Activated naive CD4-positive, alpha-beta T cell (primary cell): ENCODE measurements at regions not wholly inside any gene's neighbourhood (a gene's known extent, or its start where the extent isn't known, plus 50 kb on each side); places are given as distances from the start of the nearest gene placed in this dataset.

Experiments used
- DNase-seq, 4 experiments: peaks; one replicate each; lab custom pipeline; 2025; lab: John Stamatoyannopoulos, UW

DNA sequence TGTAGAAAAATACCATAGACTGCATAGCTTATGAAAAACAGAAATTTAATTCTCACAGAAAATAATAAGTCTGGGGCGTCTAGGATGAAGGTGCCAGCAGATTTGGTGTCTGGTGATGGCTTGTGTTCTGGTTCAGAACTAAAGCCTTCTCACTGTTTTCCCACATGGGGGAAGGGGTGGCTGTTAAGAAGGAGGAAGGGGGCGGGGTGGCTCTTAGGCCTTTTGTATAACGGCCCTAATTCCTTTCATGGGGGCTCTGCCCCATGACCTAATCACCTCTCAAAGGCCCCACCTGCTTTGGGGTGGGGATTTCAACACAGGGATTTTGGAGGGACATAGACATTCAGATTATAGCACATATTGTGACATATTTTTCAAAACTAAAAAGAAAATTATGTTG, 173.2 kb upstream of the TECRL start:
- no peak for DNase-seq

DNA sequence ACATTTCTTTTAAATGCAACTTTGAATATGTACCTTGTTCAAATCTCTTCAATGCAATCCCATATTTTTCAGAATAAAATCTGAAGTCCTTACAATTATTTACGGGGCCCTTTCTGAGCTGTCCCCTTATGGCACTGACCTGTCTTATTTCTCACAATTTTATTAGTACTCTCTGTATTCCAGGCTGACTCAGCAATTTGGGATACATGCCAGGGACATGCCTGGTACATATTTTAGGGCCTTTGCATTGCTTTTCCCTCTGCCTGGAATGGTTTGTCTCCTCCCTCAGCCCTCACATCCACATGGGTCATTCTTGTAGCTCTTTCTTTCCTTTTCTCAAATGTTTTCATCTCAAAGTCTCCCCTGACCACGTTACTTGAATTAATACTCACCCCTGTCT, 172.2 kb upstream of the TECRL start:
- DNase-seq, result no peak

GRCh38 chr4:64564126-64564525, 154.9 kb upstream of the TECRL start:
- DNase-seq, result no peak

- DNase-seq, result no peak
Measured at GRCh38 chr4:64559571-64559970, 150.3 kb upstream of the TECRL start.

DNA sequence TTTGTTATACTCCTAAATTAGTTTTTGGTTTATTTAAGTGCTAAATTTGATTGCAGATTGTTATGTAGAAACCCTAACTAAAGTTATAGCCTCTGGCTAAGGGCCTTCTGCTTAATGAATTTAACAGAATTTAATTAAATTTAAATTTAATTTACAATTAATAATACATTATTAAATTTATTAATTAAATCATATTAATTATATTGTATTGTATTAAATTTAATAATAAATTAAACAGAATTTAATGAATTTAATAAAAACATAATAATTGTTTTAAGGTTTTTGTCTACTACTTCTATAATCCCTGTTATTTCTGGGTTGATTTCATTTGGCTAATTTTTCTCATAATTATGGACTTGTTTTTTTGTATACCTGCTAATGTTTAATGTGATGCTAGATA, 141.9 kb upstream of the TECRL start:
- DNase-seq, result no peak

GRCh38 chr4:64545593-64545992, 136.3 kb upstream of the TECRL start:
- DNase-seq, result no peak

- no peak for DNase-seq
Measured at GRCh38 chr4:64539234-64539849, 130.1 kb upstream of the TECRL start.

- DNase-seq, result no peak
Measured at GRCh38 chr4:64538219-64538618, 129.0 kb upstream of the TECRL start.

DNA sequence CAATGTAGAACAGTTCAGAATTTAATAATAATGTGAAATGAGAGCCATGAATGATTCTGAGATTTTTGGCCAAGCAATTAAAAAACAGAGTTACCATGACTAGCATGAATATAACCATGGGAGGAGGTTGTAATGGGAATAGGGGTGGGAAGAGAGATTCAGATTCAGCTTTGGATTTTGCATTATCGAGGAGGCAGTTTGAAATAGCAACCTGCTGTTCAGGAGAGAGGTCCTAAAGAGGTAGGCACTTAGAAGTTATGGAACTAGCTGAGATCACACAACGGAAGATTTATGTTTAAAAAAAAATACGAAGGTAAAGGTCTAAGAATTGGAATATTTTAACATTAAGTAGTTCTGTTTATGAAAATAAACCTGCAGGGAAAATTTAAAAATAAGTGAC, 124.4 kb upstream of the TECRL start:
- no peak for DNase-seq

GRCh38 chr4:64533159-64533558, 123.9 kb upstream of the TECRL start:
- no peak for DNase-seq

GRCh38 chr4:64520421-64520820, 111.2 kb upstream of the TECRL start:
- DNase-seq, result no peak

- no peak for DNase-seq
Measured at GRCh38 chr4:64518600-64518999, 109.3 kb upstream of the TECRL start.

GRCh38 chr4:64516176-64516575, 106.9 kb upstream of the TECRL start:
- no peak for DNase-seq

GRCh38 chr4:64508089-64508488, 98.8 kb upstream of the TECRL start:
- no peak for DNase-seq

DNA sequence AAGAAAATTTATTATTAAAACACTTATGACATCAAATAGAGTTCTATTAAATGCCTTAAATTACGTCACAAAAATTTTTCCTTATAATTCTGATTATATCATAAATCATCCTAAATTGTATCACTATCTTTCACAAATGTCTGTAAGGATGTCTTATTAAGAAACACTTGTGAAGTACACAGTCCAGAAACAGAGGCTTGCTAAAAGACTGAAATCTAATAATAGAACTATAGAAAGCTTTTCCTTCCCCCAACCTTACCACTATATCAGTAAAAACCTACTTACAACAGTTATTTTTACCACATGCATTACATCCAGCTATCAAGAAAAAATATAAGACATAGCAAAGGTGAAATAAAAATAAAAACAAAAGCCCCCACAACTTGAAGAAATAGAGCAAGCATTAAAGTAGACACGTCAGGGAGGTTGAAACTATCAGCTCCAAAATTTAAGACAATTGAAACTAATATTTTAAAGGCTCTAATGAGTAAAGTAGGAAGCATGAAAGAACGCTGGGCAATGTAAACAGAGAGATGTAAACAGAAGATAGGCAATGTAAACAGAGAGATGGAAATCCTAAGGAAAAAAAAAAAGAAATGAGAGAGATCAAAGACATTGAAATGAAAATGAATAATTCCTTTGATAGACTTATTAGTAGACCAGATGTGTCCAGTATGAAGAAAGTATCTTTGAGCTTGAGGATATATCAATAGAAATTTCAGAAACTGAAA, 94.9 kb upstream of the TECRL start:
- DNase-seq, result no peak

- no peak for DNase-seq
Measured at GRCh38 chr4:64503416-64503815, 94.2 kb upstream of the TECRL start.

DNA sequence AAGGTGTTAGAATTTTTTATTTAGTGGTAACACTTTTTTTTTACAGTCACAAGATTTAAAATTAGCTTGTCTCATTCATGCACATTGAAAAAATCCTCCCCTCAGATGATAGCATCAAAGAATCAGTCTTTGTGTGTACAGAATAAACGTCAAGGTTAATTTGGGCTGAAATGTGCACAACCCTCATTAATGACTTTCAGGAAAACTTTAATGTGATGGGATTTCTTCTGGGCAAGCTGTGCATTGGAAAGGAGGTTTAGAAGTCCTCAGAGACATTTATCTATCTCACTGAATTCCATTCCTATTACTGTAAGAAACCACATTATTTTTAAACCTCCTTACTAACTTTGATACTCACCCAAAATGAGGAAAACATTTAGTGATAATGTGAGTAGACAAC, 88.2 kb upstream of the TECRL start:
- DNase-seq, result no peak

DNA sequence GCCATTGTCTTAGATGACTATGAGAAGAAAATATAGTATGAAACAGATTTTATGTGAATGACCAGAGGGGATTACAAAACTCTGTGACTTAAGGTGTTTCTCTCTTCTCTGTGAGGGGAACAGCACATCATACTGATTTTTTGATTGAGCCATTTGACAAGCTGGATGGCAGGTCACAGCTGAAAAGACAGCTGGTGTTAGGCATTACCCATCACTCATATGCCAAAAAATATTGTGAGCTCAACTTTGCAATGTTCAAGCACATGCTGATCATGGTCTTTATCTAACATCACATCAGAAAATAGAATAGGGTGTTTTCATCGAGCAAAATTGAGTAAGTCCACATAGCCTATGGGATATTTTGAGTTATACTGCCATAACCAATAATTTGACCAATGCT, 86.7 kb upstream of the TECRL start:
- DNase-seq, result no peak

- no peak for DNase-seq
Measured at GRCh38 chr4:64489628-64490027, 80.4 kb upstream of the TECRL start.

- no peak for DNase-seq
Measured at GRCh38 chr4:64479338-64479737, 70.1 kb upstream of the TECRL start.

GRCh38 chr4:64477127-64477526, 67.9 kb upstream of the TECRL start:
- no peak for DNase-seq

DNA sequence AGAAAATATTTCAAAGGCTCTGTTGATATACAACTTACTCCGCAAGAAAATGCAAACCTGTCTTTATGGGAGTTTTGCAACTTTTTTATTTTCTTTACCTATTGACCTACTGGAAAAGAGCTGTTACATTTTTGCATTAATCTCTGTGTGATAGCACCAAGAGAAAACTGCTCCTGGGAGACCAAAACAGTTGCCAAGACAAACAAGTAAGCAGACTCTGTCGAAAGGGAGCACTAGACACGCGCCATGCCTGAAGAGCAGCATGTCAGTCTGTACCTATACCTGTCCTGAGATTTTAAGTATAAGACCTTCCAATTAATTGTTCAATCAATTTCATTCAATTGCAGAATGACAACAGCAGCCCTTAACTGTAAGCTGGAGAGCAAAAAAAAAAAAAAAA, 56.0 kb upstream of the TECRL start:
- DNase-seq, result no peak

DNA sequence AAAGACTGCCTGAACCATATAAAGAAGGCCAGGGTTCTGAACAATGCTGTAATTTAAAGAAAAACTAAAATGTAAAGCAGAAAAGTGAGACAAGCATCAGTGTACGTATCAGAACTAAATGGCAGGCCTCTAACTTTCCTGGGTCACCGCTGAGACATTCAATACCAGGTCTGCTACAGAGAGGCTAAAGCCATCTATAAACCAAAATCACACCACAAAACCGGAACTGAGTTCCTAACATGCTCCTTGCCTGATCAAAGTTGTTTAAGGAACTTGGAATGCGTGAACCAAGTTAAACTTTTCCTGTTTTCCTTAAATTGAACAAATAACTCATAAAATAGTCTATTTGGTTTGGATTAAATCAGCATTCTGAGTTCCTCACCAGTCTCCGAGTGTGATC, 55.3 kb upstream of the TECRL start:
- no peak for DNase-seq
